OCI-LY3 (cell line): ENCODE measurements at regions not wholly inside any gene's neighbourhood (a gene's known extent, or its start where the extent isn't known, plus 50 kb on each side); places are given as distances from the start of the nearest gene placed in this dataset.

ENCODE experiments used
- H2AFZ ChIP-seq: fragments of 200-600, 300-600 bp; shearing (Covaris generic); 2 replicates; pipeline ENCODE4 v1.6.0; 2014; ENCODE audit warnings: antibody characterized with exemption, low read depth, low read length
- H3K27ac ChIP-seq: fragments of 200-600, 300-600 bp; sonication (generic); 2 replicates; pipeline ENCODE4 v1.5.1; 2014; ENCODE audit warnings: mild to moderate bottlenecking, low read length, moderate library complexity, mixed read lengths
- H3K27me3 ChIP-seq: fragments of 200-600, 300-600 bp; sonication (generic); 2 replicates; pipeline ENCODE4 v1.6.1; 2014; ENCODE audit warnings: low read depth, low read length, mixed read lengths
- H3K36me3 ChIP-seq: fragments of 200-600, 300-600 bp; sonication (generic); replicated peaks from 2 replicates; pipeline ENCODE3; 2014; ENCODE audit warnings: low read depth, low read length, mixed read lengths
- H3K4me1 ChIP-seq: fragments of 300-600, 200-600 bp; sonication (generic); 2 replicates; pipeline ENCODE4 v1.6.1; 2014; ENCODE audit warnings: low read length, mixed read lengths
- H3K4me2 ChIP-seq: fragments of 200-600, 300-600 bp; sonication (generic); 2 replicates; pipeline ENCODE4 v1.6.1; 2014; ENCODE audit warnings: low read length, mixed read lengths
- H3K4me3 ChIP-seq: fragments of 300-600, 200-600 bp; sonication (generic); 2 replicates; pipeline ENCODE4 v1.5.1; 2014; ENCODE audit warnings: antibody characterized with exemption, mild to moderate bottlenecking, low read length, moderate library complexity
- H3K79me2 ChIP-seq: fragments of 300-600, 200-600 bp; shearing (Covaris generic); 2 replicates; pipeline ENCODE4 v1.6.1; 2014; ENCODE audit warnings: mild to moderate bottlenecking, low read length, mixed read lengths
- H3K9ac ChIP-seq: fragments of 300-600, 200-600 bp; shearing (Covaris generic); 2 replicates; pipeline ENCODE4 v1.6.0; 2014; ENCODE audit warnings: mild to moderate bottlenecking, low read length, moderate library complexity
- H3K9me3 ChIP-seq: fragments of 200-600, 300-600 bp; shearing (Covaris generic); 2 replicates; pipeline ENCODE4 v1.6.1; 2014; ENCODE audit warnings: low read length, mixed read lengths; ENCODE audit not compliant: insufficient read depth
- H4K20me1 ChIP-seq: fragments of 200-600, 300-600 bp; sonication (generic); 2 replicates; pipeline ENCODE4 v1.6.1; 2016; ENCODE audit warnings: low read length, mixed read lengths; ENCODE audit not compliant: insufficient read depth
- EZH2phosphoT487 ChIP-seq: fragments of 200-600 bp; shearing (Covaris generic); IDR thresholded peaks from 2 replicates; pipeline ENCODE4 v1.6.1; 2018; ENCODE audit warnings: antibody characterized with exemption, mixed run types, low read depth
- TF ChIP-seq, protein P1 (sequence below): fragments of 200-600, 300-600 bp; sonication (generic); IDR thresholded peaks from 2 replicates; pipeline ENCODE4 v1.5.1; 2014; ENCODE audit warnings: antibody characterized with exemption, low read length, low read depth

DNA sequence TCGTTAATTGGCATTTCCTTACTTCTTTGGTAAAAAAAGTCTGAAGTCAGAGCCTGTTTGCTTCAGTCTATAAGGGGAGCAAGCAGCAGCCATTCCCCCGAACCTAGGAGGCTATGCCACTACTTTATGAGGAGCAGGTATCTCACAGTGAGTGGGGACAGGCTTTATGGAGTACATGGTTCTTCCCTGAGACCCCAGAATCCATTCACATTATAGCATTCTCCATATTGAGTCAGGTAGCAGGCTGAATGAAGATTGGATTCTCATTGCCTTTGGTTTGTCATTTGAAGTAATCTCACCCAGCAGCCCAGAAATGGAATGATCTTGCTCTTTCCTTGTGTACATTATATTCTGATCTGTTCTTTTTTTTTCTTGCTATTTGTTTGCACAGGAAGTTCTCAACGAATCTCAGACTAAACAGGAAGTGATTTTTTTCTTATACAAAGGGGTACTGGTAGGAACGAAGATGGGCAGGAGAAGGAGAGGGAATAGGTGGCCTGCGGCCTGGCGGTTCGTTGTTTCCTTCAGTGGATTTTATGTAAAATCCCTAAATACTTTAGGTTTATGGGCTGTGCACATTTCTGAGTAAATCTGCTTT lies 74.4 kb downstream of the ARHGAP35 start:
- no peak overlapping the region for H3K9ac ChIP-seq
- no peak overlapping the region for H3K27ac ChIP-seq
- H3K4me1 ChIP-seq = no peaks in the 10 kb centered on the region
- no peak overlapping the region for H3K4me3 ChIP-seq
- H3K9me3 ChIP-seq = no peaks in the 10 kb centered on the region
- H4K20me1 ChIP-seq = peaks cover 32% of the 10 kb centered on the region
- no peak overlapping the region for H2AFZ ChIP-seq
- peaks cover 11% of the 10 kb centered on the region for H3K36me3 ChIP-seq
- H3K4me2 ChIP-seq = no peak overlapping the region
- TF ChIP-seq, protein P1, sequence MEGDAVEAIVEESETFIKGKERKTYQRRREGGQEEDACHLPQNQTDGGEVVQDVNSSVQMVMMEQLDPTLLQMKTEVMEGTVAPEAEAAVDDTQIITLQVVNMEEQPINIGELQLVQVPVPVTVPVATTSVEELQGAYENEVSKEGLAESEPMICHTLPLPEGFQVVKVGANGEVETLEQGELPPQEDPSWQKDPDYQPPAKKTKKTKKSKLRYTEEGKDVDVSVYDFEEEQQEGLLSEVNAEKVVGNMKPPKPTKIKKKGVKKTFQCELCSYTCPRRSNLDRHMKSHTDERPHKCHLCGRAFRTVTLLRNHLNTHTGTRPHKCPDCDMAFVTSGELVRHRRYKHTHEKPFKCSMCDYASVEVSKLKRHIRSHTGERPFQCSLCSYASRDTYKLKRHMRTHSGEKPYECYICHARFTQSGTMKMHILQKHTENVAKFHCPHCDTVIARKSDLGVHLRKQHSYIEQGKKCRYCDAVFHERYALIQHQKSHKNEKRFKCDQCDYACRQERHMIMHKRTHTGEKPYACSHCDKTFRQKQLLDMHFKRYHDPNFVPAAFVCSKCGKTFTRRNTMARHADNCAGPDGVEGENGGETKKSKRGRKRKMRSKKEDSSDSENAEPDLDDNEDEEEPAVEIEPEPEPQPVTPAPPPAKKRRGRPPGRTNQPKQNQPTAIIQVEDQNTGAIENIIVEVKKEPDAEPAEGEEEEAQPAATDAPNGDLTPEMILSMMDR = no peak
- no peak for TF ChIP-seq EZH2phosphoT487
- H3K79me2 ChIP-seq = peaks cover 52% of the 10 kb centered on the region
- no peaks in the 10 kb centered on the region for H3K27me3 ChIP-seq

DNA sequence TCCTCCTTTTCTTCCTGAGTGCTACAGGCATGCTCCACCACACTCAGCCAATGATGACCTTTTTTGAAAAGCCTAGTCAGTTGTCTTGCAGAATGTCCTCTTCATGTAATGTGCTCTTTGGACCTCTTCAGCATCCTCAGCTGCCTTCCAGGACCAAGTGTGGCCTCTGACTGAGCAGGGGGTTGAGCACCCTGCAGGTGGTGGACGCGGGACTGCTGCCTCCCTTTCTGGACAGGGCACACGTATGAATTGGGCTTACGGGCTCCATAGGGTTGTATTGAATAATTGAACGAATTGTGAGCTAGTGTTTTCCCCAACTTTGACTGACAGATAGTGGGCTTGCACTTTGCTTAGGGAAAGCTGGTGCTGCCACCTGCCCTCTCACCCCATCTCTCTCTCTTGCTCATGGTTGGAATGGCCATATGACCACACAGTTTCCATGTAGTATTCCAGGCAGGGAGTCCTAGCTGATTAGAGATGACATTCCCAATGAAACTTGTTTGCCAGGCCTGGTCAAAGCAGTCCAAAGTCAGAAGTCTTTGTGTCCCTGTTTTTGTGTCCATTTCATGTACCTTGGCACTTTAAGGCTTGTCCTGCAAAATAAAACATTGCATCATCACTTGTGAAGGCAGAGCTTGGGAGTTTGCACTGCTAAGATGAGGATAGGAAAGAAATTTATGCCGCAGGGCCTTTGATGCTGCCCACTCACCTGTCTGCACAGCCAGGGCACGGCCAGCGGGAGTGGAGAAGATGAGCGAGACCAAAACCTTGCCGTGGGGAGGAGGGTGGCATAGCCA lies 76.3 kb upstream of the NPAS1 start:
- H3K27ac ChIP-seq = no peak overlapping the region
- peaks cover 21% of the 10 kb centered on the region; the same call in 1 of the 2 replicates for H4K20me1 ChIP-seq
- no peak overlapping the region for H3K4me3 ChIP-seq
- H3K36me3 ChIP-seq = peaks cover 4% of the 10 kb centered on the region
- H3K4me1 ChIP-seq = no peaks in the 10 kb centered on the region
- H3K9ac ChIP-seq = no peak overlapping the region
- H3K79me2 ChIP-seq = peaks cover 18% of the 10 kb centered on the region
- H3K9me3 ChIP-seq = no peaks in the 10 kb centered on the region
- no peak for TF ChIP-seq EZH2phosphoT487
- TF ChIP-seq, protein P1 = no peak
- H3K4me2 ChIP-seq = no peak overlapping the region
- H2AFZ ChIP-seq = no peak overlapping the region
- H3K27me3 ChIP-seq = no peaks in the 10 kb centered on the region

DNA sequence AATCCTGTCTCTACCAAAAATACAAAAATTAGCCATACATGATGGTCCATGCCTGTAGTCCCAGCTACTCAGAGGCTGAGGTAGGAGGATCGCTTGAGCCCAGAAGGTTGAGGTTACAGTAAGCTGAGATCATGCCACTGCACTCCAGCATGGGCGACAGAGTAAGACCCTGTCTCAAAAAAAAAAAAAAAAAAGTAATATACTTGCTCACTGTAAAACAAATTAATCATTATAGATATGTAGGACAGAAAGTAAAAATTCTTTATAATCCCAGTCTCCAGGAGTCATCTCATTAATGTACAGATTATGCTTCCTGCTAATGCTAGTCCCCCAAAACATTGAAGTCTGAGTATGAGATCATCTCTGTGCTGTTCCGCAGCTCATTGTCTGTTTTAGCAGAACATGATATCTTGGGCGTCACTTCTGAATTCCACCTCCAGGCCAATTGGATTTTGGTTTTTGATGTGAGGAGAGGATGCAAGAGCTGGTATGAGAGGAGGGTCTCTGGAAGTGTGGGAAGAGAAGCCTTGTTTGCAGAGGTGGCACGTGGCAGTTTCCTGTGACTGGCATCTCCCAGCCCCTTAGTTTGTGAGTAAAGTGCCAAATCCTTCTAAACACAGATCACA lies 75.4 kb upstream of the NPAS1 start:
- peaks cover 23% of the 10 kb centered on the region; the same call in 1 of the 2 replicates for H4K20me1 ChIP-seq
- no peak overlapping the region for H3K9ac ChIP-seq
- H3K4me3 ChIP-seq = no peak overlapping the region
- H3K36me3 ChIP-seq = peaks cover 7% of the 10 kb centered on the region
- H2AFZ ChIP-seq = no peak overlapping the region
- no peaks in the 10 kb centered on the region for H3K4me1 ChIP-seq
- H3K79me2 ChIP-seq = peaks cover 22% of the 10 kb centered on the region
- H3K9me3 ChIP-seq = no peaks in the 10 kb centered on the region
- TF ChIP-seq EZH2phosphoT487 = no peak
- TF ChIP-seq, protein P1 = no peak
- no peak overlapping the region for H3K27ac ChIP-seq
- H3K27me3 ChIP-seq = no peaks in the 10 kb centered on the region
- H3K4me2 ChIP-seq = no peak overlapping the region

DNA sequence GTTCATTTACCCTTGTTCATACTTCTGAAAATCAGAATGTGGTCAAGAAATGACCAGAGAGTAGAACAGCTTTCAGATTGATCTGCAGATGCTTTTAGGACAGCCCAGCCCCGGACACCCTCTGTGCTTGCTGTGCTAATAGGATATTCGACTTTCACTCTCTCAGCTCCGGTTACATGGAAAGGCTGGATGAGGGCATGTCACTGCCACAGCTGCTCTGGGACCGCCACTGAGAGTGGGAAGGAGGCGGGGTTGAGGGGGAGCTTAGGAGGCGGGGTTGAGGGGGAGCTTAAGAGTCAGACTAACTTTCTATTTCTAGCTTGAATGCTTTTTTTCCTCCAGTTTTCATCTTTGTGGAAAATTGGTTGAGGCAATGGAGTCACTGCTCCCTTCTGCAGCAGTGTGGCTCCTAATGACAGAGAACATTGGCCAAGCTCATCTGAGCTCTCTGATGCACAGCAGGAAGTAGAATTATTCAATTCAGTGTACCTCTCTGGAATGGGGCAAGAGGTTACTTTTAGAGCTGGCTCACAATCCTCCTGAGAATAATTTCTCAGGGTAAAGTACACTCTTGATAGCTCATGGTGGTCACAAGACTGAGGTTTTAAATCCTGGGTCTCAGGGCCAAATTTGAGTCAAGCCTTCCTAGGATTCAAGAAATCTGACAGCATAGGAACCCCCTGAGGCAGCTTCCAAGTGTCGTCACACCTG lies 74.6 kb upstream of the NPAS1 start:
- H4K20me1 ChIP-seq = peaks cover 30% of the 10 kb centered on the region
- H3K36me3 ChIP-seq = peaks cover 4% of the 10 kb centered on the region
- no peak overlapping the region for H3K9ac ChIP-seq
- no peaks in the 10 kb centered on the region for H3K27me3 ChIP-seq
- no peak for TF ChIP-seq EZH2phosphoT487
- TF ChIP-seq, protein P1 = no peak
- no peak overlapping the region for H3K4me3 ChIP-seq
- H2AFZ ChIP-seq = no peak overlapping the region
- H3K4me1 ChIP-seq = no peaks in the 10 kb centered on the region
- peaks cover 30% of the 10 kb centered on the region for H3K79me2 ChIP-seq
- H3K4me2 ChIP-seq = no peak overlapping the region
- H3K9me3 ChIP-seq = no peaks in the 10 kb centered on the region
- H3K27ac ChIP-seq = no peak overlapping the region
